NCI-H69 (cell line): ENCODE measurements at regions not wholly inside any gene's neighbourhood (a gene's known extent, or its start where the extent isn't known, plus 50 kb on each side); places are given as distances from the start of the nearest gene placed in this dataset.
"Not testable (repeated sequence)": the region's sequence is repeated elsewhere in the genome, so short reads cannot be mapped to it uniquely, and the experiment has no call there.

Experiments
- DNase-seq: peaks from one replicate; lab custom pipeline; 2025; lab: John Stamatoyannopoulos, UW

DNA sequence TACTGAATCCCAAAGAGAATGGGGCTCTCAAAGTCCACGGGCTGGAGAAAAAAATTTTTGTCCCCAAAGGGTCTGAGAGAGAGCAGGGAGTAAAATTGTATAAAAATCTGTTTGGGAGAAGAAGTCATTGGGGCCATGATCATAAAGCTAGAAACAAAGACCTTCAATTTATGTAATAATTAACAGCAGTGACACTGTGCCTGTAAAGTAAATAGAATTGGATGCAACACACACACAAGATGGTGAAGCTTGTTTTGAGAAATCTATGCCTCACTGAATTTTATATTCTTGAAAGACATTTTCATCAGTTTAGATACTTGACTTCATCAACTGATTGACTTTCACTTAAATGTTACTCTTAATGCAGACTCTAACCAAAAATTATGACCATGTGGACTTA is 600.5 kb upstream of the ADAMTS5 start:
- DNase-seq = no peak

- DNase-seq = no peak
Measured at GRCh38 chr21:27566521-27566920, 599.6 kb upstream of the ADAMTS5 start.

DNA sequence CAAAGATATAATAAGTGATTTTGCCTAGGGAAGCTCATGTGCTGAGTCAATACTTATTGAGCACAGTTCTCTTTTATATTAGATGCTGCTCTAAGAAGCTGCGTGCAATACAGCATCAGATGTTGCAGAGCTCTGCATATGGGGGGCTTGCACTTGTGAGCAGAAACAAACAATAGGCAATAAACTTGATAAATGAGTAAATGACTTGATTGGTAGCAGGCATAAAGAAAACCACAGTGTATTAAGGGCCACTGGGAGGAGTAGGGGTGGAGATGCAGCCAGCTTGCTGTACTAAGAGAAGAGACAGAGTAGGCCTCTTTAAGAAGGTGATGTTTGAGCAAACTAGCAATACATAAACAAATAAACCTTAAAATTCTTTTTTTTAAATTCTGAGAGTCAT is 598.5 kb upstream of the ADAMTS5 start:
- DNase-seq = no peak

GRCh38 chr21:27564684-27565301 is 597.9 kb upstream of the ADAMTS5 start:
- DNase-seq = no peak

DNA sequence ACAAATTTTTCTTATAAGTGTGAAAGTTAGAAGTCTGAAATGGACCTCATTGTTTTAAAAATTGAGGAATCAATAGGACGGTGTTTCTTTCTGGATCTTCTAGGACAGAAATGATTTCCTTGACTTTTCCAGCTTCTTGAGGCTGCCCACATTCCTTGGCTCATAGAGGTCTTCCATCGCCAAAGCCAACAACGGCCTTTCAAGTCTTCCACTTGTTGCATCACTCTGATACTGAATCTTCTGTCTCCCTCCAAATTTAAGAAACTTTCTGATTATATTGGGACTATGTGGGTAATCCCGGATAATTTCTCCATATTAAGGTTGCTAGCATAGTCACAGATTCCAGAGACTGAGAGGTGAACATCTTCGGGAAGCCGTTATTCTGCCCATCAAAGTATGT is 595.4 kb upstream of the ADAMTS5 start:
- DNase-seq = no peak

DNA sequence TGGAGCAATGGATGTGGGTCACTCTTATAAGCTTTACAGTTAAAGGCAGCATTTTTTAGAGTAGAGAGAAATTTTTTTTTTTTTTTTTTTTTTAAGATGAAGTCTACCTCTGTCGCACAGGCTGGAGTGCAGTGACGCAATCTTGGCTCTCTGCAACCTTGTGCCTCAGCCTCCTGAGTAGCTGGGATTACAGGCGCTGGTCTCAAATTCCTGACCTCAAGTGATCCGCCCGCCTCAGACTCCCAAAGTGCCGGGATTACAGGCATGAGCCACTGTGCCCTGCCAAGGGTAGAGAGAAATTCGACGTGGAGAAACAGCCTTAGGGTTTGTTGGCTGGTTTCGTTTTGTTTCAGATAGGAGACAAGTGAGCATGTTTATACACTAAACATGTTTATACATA is 594.2 kb upstream of the ADAMTS5 start:
- no peak for DNase-seq

DNA sequence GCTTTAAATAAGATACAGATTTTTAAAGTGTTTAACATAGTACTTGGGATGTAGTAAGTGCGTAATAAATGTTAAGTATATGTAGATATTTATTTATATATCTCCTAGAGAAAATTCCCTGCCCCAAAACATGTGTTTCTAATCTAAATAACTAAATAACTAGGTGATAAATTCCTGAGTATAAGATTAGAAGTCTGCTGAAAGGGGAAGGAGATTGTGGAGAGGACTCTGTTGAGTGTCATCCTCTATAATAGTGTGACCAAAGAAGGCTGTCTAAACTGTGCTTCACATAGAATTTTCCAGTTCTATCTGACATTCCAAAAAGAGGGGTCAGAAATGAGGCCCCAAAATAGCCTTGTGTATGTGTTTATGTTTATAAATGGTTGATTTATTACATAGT is 590.5 kb upstream of the ADAMTS5 start:
- no peak for DNase-seq

- no peak for DNase-seq
Measured at GRCh38 chr21:27555996-27556395, 589.1 kb upstream of the ADAMTS5 start.

GRCh38 chr21:27550287-27550686 is 583.4 kb upstream of the ADAMTS5 start:
- DNase-seq = no peak

DNA sequence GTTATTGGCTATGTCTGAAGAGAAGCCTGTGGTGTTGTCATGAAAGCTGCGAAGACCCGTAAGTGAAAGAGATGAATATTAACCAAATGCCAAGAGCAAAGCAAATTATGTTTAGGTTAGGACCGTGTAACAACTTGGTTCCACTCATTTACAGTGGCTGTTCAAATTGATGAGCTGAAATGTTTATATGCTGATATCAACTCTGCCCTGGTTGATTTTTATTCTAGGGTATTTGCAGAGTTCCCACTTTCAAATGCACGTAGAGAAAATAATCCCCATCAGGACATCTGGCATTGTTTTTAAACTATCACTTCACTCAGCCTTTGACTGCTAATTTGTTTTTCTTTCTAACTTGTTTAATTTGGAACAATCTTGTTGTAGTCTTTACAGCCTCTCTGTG is 581.6 kb upstream of the ADAMTS5 start:
- no peak for DNase-seq

DNA sequence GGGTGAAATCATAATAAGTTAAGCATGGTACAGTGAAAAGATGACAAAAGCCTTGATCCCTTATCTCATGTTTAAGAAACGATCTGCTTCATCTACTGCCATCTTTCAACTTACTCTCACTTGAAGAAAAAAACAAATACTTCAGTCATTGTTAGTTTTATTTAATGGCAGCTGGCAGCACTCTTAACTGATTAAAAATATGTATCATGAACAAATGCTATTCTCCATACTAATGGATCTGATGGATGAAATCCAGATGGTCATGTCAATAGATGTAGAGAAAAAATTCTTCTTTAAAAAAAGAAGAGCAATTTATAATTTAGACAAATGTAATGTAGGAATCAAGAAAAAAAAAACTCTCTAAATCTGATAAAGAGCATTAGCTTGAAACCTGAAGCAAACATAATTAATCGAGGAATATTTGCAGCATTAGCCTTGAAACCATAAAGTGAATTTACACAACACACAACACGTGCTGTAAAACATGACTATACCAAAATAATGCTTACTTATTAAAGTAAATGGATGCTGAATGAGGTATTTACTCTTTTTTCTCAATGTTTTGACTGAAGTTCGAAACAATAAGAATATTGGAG is 579.0 kb upstream of the ADAMTS5 start:
- DNase-seq = no peak

DNA sequence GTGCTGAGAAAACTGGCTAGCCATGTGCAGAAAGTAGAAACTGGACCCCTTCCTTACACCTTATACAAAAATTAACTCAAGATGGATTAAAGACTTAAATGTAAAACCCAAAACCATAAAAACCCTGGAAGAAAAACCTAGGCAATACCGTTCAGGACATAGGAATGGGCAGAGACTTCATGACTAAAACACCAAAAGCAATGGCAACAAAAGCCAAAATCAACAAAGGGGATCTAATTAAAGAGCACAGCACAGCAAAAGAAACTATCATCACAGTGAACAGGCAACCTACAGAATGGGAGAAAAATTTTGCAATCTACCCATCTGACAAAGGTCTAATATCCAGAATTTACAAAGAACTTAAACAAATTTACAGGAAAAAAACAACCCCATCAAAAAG is 575.2 kb upstream of the ADAMTS5 start:
- not testable (repeated sequence) for DNase-seq

DNA sequence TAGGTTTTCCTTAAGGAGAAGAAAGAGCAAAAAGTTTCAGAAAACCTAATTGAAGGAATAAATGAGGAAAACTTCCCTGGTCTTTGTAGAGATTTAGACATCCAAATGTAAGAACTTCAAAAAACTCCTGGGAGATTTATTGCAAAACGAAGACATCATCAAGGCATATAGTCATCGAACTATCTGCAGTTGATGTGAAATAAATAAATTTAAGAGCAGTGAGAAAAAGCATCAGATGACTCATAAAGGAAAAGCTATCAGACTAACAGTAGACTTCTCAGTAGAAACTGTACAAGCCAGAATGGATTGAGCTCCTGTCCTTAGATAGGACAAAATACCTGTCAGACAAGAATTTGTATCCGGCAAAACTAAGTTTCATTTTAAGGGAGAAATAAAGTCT is 569.4 kb upstream of the ADAMTS5 start:
- no peak for DNase-seq

DNA sequence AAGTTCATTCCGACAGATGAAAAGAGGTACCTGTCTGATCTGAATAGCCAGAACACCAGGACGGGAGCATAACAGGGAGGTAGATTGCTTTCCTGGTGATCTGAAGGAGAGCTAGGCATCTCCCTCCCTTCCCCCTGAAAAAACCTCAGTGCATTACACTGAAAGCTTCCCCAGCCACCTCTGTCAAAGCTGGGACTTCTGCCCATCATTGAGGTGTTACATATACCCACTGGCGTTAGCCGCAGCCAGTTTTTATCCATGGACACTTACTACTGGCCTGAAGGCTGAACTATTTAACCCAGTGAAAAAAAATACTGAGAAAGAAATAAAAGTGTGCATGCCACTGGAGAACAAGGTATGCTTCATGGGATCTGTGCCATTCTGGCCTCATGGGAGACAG is 568.3 kb upstream of the ADAMTS5 start:
- no peak for DNase-seq

GRCh38 chr21:27534206-27534605 is 567.3 kb upstream of the ADAMTS5 start:
- no peak for DNase-seq

DNA sequence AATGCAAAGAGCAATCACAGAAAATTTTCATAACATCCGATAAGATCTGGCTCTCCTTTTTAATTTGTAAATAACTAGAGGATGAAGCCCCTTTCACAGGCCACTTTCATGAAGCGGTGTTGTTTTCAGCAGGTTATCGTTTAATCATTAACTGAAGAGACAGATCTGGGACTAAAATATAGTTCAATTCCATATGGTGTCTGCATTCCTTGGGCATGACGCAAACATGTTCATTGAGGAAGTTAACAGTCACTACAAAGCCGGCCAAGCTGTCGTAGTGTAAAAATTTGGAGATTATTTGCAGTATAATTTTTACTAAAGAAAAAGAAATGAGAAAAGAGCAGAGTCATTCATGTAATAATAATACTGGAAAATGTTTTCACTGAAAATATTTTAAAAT is 565.2 kb upstream of the ADAMTS5 start:
- DNase-seq = no peak

- no peak for DNase-seq
Measured at GRCh38 chr21:27528697-27529096, 561.8 kb upstream of the ADAMTS5 start.

- no peak for DNase-seq
Measured at GRCh38 chr21:27526451-27526850, 559.6 kb upstream of the ADAMTS5 start.

DNA sequence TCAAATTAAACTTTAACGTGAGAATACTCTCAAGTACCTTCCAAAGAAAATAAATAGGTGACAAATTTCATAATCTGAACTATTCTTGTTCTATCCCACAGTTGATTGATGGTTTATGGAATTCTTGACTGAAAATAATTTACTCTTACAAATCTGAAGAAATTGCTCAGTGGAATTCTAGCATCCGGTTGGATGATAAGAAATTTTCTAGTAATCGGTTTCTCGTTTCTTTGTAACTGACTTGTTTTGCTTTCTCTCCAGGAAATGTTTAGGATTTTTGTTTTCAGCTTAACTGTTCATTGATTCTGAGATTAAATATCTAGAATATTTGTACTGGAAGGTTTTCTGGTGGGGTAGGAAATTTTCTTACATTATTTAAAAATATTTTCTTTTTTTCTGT is 558.9 kb upstream of the ADAMTS5 start:
- no peak for DNase-seq

GRCh38 chr21:27519361-27519760 is 552.5 kb upstream of the ADAMTS5 start:
- DNase-seq = no peak

GRCh38 chr21:27517177-27517576 is 550.3 kb upstream of the ADAMTS5 start:
- not testable (repeated sequence) for DNase-seq

GRCh38 chr21:27515676-27516075 is 548.8 kb upstream of the ADAMTS5 start:
- no peak for DNase-seq

DNA sequence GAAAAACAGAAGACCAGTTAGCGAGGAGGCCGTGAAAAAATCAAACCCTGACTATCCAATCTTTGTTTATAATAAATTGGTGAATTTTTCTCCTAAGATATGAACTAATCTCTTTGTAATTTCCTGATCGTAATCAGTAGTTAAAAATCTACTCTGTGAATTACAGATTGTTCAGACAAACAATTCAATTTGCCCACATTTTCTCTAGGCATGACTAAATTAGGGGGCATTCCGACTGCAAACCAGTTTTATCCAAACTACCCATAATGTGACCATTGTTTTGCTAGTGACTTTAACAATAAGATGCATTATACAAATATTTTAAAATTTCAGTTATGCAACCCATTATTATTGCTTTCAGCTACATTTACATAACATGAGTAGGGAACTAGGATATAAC is 546.9 kb upstream of the ADAMTS5 start:
- no peak for DNase-seq

- no peak for DNase-seq
Measured at GRCh38 chr21:27513016-27513415, 546.1 kb upstream of the ADAMTS5 start.
